Hippocampal formation (tissue), 2 donors: ENCODE measurements at regions not wholly inside any gene's neighbourhood (a gene's known extent, or its start where the extent isn't known, plus 50 kb on each side); places are given as distances from the start of the nearest gene placed in this dataset.
"Not testable (repeated sequence)": the region's sequence is repeated elsewhere in the genome, so short reads cannot be mapped to it uniquely, and the experiment has no call there.

Experiments
- DNase-seq, 2 donors: peaks; one replicate each; lab custom pipeline; 2025; lab: John Stamatoyannopoulos, UW

- DNase-seq = no peak
Measured at GRCh38 chr6:112988748-112989147, 641.6 kb downstream of the RFPL4B start.

- DNase-seq = no peak
Measured at GRCh38 chr6:112990971-112991370, 643.8 kb downstream of the RFPL4B start.

GRCh38 chr6:112991912-112992311 lies 644.8 kb downstream of the RFPL4B start:
- no peak for DNase-seq

- no peak for DNase-seq
Measured at GRCh38 chr6:112997421-112998085, 650.4 kb downstream of the RFPL4B start.

- no peak for DNase-seq
Measured at GRCh38 chr6:113004054-113004453, 656.9 kb downstream of the RFPL4B start.

DNA sequence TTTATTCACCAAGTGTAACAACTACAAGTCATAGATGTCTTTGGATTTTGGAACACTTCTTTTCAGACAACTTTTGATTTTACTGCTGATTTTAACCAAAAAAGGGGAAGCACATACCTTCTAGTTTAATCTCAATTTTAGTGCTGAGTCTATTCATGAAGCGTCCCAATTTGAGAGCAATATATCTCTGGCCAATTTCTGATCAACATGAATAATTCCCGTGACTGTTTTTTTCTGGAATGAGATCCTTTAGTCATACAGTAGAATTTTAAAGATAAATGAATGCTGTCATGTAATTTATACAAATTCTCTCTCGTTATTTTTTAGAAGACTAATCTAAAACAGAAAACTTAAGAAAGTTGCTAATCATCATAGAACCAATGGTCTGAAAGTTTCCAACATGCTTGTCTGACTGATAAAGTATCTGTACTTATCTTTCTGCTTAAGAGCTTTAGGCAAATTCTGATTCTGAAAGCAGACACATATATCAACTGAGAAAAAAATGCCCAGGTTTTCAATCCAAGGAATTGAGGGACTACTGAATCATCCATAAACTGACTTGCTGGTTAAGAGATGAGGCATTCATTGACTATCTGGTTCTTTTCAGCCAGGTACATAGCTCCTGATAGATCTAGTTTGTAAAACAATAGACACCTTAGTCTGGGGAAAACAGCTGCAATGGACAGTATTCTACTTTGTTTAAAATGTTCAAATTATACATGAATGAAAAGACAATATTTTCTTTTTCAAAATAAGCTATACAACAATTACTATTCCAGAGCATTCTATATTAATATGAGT lies 657.5 kb downstream of the RFPL4B start:
- DNase-seq = no peak

- no peak for DNase-seq
Measured at GRCh38 chr6:113006494-113006893, 659.4 kb downstream of the RFPL4B start.

DNA sequence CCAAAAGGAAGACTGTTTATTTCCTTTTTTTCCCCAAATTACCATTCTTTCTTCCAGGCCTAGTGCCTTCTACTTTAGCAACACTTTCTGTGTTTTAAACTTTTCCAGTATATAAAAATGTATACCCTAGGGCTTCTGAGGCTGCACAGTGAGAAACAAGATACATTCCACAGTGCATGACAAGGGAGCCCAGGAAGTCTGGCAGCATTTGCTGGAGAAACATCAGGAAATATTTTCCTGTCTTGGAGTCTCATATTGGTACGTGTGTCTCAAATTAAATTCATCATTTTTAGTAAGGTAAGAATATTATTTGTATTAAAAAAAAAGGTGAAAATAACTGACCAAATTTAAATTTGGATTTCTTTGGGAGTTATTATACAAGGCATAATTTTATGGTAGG lies 662.6 kb downstream of the RFPL4B start:
- DNase-seq = no peak

GRCh38 chr6:113010196-113010989 lies 663.3 kb downstream of the RFPL4B start:
- DNase-seq = no peak

- DNase-seq = no peak
Measured at GRCh38 chr6:113011389-113011788, 664.3 kb downstream of the RFPL4B start.

- DNase-seq = no peak
Measured at GRCh38 chr6:113011801-113012200, 664.7 kb downstream of the RFPL4B start.

DNA sequence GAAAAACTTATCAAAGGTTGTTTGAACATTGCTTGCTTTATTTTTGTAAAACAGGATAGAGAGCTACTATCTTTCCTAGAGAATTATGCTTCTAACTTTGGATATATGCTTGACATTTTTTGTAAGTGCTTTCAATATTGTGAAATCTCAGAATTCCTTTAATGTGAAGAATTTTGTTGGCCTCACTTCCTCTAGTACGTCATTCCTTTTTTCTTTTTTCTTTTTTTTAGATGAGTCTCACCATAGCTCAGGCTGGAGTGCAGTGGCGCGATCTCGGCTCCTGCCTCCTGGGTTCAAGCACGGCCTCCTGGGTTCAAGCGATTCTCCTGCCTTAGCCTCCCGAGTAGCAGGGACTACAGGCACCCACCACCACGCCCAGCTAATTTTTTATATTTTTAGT lies 668.1 kb downstream of the RFPL4B start:
- no peak for DNase-seq

DNA sequence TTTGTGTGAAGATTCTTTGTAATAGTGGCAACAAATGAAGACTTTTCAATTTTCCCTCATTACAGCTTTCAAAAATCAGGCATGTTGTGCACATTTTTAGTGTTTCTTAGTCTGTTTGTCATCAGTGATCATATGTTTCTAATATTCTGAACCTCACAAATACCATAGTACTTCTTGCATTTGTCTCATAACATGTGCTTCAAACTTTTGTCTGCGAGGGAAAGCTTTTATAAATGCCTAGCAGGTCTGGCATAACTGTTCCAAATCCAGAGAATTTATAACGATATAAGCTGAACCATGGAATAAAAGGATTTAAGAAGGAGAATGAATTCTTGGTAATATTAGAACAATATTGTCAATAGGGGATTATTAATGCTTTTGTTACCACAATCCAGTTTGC lies 670.2 kb downstream of the RFPL4B start:
- no peak for DNase-seq

DNA sequence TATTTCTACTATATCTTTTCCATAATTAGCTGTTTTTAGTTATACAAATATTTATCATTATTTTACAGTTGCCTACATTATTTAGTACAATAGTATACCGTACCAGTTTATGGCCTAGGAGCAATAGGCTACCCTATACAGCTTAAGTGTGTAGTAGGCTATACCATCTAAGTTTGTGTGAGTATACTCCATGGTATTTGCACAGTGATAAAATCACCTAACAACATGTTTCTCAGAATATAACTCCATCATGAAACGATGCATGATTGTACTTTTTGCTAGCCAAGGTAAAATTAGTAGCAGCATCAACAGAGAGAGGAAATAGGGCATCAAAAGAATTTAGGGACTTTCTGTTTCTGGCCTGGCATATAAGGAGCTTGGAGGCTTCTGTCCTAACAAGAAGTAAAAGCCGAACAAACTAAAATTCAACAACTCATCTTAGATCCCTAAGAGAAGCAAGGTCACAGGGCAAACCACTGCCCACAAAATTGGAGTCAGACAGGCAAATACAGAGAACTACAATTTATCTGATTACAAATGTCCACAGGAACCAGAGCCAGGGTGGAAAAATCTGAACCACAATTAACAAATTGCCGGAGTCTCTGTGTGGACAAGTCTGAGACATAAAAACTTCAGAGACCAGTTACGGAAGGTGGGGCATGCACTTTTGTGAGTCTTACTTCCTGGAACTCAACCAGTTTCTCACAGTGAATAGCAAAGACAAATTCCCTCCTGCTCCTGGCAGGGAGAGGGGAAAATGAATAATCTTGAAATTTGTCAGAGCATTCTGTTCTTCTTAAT lies 671.4 kb downstream of the RFPL4B start:
- DNase-seq = peak in 1 of 2 donors; percentile 2

- DNase-seq = no peak
Measured at GRCh38 chr6:113019176-113019575, 672.0 kb downstream of the RFPL4B start.

DNA sequence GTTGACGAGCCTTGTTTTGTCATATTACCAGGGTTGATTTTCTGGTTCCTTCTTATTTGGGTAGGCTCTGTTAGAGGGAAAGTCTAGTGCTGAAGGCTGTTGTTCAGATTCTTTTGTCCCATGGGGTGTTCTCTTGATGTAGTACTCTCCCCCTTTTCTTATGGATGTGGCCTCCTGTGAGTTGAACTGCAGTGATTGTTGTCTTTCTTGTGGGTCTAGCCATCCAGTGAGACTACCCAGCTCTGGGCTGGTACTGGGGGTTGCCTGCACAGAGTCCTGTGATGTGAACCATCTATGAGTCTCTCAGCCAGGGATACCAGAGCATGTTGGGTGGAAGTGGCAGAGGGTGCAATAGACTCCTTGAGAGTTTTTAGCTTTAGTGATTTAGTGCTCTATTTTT lies 680.6 kb downstream of the RFPL4B start:
- no peak for DNase-seq

DNA sequence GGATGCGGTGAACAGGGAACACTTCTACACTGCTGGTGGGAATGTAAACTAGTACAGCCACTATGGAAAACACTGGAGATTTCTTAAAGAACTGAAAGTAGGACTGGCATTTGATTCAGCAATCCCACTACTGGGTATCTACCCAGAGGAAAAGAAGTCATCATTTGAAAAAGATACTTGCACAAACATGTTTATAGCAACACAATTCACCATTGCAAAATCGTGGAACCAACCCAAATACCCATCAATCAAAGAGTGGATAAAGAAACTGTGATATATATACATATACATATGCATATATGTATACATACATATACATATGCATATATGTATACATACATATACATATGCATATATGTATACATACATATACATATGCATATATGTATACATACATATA lies 682.0 kb downstream of the RFPL4B start:
- not testable (repeated sequence) for DNase-seq

DNA sequence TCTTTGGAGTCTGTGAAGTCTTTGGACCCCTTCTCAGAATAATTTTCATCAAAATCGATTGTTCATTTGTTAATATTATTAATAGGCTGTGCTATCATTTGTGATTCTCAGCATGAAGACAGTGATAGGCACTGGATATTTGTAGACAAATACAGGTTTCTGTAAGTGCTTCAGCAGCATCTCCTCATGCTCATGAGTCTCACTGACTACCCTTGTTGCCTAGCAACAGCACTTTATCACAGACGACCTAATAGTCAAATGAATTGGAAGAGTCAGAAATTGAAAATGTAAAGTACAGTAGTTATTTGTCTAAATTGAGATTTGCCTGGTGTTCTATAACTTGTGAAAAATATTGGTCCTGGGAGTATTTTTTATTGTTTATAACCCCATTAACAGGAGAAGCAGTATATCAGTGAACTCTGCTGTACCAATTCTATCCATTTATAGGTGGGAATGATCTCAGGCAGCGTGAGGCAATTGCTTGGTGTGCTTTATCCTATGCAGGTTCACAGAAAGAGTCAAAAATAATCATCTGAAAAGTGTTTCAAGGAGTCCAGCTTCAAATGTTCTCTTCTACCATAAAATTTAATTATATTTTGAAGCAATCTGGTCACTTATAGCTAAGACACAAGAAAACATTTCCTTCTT lies 684.6 kb downstream of the RFPL4B start:
- DNase-seq = no peak

DNA sequence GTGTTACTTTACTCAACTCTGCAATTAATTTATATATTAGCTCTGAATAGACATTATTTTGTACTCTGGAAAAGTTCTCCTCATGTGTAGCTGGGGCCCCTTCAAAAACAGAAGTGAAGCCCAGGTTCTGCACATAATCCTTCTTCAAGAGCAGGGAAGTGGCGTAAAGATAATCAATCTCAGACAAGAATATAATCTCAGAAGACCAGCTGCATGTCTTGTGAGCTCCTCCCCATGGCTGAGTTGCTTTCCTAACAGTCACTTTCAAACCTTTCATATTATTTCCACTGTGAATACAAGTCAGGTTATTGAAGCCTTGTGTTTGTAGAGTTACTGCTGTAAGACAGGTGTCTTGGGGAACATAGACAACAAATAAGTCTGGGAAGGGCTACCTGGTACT lies 691.9 kb downstream of the RFPL4B start:
- DNase-seq = no peak

DNA sequence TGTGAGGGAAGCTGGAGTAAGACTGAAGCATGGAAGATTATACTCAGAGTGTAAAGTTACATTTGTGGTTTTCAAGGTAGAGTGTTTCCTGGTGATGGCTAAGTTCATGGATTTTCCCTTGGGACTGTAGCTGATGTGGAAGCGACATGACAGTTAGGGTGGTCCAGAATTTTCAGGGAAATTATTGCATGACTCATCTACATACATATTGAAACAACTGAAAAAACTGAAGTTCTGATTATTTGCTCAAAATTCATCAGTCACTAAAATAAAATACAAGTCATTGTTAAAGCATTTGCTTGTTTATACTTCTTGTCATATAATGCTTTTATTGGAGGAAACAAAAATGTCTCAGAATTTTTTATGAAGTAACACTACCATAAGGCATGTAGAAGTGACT lies 700.0 kb downstream of the RFPL4B start:
- DNase-seq = no peak

DNA sequence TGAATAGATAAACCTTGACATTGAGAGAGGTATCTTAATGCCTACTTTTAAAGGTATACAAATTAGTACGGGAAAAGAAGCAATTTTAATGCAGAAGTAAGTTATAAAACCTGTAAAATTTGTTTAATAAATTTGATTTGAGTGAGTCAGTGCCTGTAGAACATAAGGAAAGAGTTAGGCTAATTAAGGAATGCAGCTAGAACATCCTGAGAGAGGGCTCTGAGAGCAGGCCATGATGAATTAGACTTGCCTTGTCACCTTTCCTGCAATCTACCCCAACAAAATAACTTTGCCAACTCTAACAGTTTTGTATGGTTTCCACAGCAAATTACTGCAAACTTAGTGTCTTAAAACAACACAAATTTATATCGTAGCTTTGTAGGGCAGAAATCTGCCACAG lies 700.8 kb downstream of the RFPL4B start:
- no peak for DNase-seq
